NCI-H1092 (cell line): ENCODE measurements at regions not wholly inside any gene's neighbourhood (a gene's known extent, or its start where the extent isn't known, plus 50 kb on each side); places are given as distances from the start of the nearest gene placed in this dataset.

Source experiments
- DNase-seq: peaks from one replicate; lab custom pipeline; 2025; lab: John Stamatoyannopoulos, UW

DNA sequence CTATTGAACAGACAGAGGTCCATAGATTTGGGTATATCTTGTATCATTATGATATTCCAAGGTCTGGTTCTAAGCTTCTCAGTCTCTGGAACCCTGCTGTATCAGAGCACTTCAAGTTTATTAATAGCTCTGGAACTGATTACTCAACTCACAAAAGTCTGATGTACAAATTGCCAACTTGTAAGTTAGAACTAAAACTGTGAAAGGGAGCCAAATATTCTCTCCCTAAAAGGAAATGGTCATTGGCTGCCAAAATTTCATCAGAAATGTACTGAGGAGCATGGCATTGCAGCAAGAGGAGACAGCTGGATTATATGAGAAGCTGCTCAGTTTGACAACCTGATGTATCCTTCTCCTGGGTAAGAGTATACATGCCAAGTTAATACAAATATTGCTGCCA, 828.8 kb upstream of the SEL1L start:
- no peak for DNase-seq

DNA sequence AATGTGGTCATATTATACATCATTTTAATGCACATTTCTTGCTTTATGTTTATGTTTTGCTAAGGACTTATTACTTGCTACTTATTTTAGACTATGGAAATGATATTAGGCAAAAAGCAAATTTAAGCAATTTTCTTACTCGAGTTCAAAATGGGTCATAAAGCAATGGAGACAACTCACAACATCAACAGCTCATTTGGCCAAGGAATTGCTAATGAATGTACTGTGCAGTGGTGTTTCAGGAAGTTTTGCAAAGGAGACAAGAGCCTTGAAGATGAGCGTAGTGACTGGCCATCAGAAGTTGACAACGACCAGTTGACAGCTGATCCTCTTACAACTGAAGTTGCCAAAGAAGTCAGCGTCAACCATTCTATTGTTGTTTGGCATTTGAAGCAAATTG, 831.8 kb upstream of the SEL1L start:
- DNase-seq, result no peak

DNA sequence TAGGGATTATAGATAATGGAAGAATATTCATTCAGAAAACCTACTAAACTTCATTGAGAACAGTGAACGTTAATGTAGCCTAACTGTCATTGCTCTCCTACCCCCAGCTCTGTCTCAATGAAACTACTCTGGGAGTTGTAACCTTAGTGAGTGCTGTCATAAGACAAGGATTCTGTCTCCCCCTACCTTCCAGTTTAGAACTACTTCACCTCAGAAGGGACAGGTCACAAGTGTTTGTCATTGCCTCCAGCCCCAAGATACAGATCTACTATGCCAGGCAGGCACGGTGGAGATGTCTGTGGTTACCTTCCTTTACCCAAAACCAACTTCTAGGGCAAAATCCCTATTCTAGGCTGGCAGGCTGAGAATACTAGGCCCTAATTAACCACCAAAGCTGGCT, 833.1 kb upstream of the SEL1L start:
- no peak for DNase-seq

DNA sequence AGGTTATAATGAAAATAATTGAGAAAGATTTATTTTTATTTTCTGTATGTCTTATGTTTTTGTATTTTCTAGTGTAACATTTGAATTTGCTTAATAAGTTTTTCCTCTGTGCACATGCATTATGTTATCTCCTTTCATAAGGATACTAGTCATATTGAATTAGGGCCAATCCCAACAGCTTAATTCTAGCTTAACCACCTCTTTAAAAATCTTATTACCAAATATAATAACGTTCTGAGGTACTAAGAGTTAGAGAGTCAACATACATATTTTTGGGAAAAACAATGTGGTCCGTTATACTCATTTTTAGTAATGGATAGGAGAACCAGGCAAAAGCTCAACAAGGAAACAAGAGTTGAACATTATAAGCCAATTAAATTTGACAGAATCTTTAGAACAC, 845.6 kb upstream of the SEL1L start:
- DNase-seq, result no peak

DNA sequence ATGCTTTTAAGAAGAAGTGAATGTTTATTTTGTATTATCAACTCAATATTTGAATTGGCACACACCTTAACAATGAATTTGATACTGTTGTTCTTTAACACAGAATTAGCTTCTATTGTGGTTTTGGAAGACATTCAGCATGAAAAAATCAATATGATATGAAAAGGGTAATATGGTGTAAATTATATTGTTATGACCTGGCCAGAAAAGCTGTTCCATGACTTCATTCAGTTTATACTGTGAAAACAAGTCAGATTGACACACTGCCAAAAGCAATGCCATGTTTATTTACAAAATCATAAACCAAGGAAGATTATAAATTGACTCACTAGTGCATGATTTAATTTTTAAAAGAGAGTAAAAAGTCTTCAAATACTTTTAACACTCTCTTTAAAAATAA, 851.4 kb upstream of the SEL1L start:
- DNase-seq, result peak; percentile 67

DNA sequence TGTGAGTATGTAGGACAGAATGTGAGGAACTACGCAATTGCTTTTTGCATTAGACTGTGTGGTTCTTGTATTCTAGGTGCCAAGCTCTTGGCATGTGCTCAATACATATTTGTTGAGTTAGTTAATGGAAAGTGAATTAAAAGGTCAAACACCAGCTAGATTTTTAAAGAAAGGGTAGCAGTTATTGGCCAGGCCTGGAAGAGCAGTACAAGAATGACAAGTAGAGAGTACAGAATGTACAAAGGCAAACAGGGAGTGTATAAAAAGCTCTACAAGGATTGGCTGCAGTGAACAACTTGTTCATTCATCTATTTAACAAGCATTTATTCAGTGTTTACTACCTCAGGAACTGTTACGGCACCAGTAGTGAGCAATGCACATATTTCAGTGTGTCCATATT, 854.0 kb upstream of the SEL1L start:
- DNase-seq, result no peak

DNA sequence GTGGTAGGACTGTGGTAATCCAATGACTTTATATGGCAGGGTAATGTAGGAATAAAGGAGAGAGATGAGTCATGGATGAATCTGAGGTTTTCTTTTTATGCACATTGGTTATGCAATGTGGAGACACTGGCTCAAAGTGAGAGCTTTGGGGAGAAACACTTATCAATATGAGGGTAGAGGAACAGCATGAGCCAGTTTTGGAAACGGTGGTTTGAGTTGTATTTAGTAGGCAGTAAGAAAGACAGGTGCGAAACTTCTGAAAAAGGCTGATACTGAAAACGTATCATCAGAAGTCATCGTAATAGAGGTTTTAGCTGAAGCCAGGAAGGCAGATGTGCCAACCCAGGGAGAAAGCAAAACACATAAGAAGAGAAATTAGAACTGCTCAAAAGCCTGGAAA, 854.8 kb upstream of the SEL1L start:
- no peak for DNase-seq

DNA sequence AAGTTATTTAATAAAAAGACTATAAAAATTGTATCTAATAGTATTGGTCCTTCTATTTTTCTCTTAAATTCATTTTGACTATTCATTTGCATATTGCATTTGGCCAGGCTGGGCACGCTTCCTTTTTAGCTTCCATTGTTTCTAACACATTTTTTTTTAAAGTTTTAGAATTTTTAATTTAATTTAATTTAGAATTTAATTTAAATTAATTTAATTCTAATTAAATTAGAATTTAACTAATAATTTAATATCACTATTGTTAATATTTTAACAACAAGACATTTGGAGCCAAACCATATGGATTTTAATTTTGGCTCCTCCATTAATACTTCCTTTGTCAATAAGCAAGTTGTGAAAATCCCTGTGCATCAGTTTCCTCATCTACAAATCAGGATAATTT, 856.9 kb upstream of the SEL1L start:
- DNase-seq, result no peak

DNA sequence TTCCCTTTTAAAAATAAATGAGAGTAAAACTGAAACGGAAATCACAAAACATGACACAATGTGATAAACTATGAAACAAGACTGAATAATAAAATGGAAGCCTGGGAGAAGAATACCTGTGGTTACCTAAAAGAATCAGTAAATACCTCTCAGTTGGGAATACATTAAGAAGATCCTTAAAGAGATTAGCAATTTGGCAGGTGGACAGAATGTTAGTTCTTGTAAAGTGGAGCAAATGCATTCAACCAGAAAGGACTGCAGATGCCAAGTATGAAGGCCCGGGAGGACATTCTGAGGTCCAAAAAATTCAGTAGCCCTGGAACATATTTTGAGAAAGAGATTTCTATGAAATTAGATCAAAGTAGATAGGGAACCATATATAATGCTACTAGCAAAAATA, 861.3 kb upstream of the SEL1L start:
- DNase-seq, result no peak

DNA sequence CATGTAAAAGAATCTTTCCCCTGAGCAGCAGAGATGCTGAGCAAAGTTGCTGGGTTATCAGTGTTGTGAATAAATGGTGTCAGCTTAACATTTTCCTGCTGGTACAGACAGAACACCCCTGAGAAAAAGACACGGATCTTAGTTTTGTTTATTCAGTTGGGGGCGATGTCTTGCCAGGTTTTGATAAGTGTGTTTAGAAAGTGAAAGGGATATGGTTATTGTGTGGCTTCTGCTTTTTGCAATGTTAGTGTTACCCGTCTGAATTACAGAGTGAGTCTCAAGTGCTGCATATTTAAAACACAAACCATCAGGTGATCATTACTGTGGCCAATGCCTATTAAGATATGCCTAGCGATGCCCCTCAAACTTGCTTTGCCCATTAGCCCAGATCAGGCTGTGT, 864.6 kb upstream of the SEL1L start:
- DNase-seq, result no peak

DNA sequence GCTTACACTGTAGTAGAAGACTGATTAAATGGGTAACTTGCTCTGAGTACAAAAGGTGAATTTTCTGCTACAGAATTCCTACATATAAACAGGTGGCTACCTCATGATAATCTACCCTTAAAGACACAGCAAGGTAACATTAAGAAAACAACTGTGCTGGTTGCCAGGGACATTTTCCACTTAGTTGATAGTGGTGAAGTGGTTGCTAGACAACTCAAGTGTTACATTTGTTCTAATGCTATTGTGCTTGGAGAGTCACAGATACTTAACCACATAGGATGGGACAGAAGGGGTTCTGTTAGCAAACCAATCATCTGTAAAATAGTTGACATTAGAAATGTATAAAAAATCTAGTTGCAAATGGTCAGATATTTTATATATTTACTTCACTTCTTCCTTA, 870.3 kb upstream of the SEL1L start:
- DNase-seq, result peak; percentile 10

DNA sequence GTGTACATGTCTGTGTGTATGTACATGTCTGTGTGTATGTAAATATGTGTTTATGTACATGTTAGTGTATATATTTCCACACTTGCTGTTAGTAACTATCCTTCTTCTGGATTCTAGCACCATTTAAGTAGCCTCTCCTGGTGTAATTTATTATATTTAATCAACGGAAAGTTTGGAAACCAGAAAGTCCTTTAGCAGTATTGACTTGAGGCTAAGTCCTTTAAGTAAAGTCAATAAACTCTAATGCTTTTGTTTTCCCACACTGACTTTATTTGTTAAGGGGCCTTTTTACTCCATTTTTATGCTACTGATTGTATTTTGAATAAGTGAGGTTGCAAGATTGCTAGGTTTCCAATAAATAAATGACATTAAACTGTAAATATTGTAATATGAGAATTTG, 876.4 kb upstream of the SEL1L start:
- DNase-seq, result no peak

DNA sequence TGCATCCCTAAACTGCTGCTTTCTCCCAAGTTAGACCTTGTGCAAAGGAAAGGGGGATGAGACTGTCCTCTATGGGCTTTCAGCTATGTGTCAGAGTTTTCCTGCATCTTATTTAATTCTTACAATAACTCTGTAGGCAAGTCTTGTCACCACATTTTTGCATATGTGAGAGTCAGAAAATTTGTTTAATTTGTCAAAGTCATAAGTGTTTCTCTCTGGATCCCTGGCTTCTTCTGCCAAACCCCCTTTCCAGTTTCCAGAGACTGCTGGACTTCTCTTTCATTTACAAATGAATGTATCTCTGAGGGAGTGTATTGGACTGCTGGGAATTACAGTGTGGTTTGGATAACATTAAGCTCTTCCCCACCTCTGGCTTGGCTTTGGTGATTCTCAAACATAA, 877.6 kb upstream of the SEL1L start:
- DNase-seq, result no peak

DNA sequence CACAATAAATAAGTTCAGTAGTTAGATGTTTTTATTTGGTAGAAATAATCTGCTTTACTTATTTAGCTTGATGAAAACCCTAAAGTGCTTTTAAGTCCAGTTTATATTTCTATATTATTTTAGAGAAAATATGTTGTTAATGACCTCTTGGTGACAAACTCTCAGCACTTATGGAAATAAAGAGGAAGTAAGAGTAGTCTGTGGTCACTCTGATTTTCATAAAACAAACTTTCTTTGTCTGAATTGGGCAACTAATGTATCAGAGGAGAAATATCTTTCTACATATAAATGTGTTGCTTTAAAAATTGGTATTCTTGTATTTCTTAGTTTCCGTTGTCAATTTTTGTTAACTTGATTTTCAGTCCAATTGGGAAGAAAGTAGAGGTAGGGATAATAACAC, 878.9 kb upstream of the SEL1L start:
- DNase-seq, result no peak

DNA sequence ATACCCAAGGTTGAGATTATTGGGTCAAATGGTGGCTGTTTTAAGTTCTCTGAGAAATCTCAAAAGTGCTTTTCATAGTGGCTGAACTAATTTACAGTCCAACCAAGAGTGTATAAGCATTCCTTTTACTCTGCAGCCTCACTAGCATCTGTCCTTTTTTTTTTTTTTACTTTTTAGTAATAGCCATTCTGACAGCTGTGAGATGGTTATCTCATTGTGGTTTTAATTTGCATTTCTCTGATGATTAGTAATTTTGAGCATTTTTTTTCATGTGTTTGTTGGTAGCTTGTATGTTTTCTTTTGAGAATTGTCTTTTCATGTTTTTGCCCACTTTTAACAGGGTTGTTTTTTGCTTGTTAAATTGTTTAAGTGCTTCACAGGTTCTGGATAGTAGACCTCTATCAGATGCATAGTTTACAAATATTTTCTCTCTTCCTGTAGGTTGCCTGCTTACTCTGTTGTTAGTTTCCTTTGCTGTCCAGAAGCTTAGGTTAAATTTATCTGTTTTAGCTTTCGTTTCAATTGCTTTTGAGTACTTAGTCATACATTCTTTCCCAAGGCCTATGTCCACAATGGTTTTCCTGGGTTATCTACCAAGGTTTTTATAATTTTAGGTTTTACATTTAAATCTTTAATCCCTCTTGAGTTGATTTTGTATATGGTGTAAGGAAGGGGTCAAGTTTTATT, 881.3 kb upstream of the SEL1L start:
- DNase-seq, result no peak

DNA sequence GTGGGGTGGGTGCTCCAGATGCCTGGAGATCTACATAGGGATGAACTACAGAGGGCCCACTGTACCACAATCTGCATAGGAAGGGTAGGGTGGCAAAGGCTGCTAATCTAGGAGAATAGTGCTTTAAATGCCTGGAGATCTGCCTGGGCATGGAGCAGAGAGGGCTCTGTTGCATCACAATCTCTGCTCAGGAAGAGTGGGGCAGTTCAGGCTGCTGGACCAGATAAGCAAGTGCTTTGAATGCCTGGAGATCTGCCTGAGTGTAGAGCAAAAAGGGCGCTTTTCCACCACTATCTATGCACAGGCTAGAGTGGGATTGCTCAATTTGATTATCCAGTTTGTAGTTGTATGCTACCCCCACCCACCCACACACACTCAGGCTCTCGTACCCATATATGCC, 886.3 kb upstream of the SEL1L start:
- no peak for DNase-seq

DNA sequence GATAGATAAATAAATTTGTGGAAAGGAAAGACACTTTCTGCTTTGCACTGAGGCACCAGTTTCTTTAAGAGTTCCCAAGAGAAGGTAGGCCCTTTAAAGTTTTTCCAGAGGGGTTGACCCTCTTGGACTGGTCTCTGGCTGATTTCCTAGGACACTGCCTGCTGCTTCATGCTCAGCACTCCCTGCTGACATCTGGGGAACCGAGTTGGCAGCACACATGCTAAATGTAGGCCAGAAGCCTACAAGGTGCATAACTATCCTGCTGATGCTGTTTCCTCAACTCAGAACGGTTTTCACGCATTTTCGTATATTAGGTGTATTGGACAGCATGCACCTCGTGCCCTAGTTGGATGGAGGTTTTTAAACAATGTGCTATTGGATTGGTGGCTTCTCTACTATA, 887.2 kb upstream of the SEL1L start:
- DNase-seq, result no peak

DNA sequence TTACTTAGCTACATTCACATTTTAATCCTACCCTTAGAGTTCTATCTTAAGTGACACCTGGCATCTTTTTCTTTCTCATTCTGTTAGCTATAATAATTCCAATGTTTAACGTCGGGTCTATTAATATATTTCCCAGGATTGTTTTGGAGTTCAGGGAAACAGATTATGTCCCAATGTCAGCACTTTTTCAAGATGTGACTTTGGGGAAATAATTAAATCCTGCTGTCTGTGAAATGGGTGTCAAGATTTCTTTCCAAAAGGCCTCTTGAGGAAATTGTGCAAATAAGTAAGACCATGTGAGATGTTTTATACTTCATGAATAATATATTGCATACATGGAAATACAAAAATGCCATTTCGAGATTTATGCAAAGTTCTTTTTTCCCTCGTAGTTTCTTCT, 887.6 kb upstream of the SEL1L start:
- DNase-seq, result no peak

DNA sequence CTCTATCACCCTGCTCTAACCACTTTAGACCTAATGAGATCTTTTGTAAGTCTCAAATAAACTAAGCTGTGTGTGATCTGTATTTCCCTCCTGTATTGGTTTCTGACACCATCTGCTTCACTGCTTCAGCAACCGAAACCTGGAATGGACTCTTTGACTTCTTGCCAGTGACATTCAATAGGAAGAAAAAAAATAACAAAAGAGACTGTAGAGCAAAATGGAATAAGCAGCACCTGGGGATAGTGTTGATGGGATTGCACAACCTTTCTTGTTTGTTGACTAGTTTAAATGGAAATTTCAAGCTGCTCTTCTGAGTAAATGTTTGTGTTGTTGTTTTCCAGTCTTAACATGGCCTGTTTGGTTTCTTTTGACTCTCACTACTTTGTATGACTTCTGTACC, 888.6 kb upstream of the SEL1L start:
- DNase-seq, result peak; percentile 77

DNA sequence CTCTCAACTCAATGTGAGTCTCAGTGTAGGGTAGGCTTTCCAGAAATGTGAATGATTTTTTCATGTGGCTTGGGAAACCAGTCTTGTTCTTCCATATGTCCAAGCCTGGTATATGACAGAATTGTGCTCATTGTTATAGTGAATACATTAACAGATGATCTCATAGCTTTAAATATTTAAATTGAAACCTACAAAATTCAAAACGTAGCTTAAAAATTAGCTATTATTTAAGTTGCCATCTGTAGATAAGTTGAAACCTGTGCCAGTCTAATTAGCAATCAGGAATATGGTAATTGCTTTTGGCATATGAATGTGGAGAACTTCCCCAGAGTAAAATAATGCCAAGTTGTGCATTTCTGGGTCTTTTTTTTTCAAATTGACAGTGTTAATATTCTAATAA, 891.6 kb upstream of the SEL1L start:
- DNase-seq, result no peak

DNA sequence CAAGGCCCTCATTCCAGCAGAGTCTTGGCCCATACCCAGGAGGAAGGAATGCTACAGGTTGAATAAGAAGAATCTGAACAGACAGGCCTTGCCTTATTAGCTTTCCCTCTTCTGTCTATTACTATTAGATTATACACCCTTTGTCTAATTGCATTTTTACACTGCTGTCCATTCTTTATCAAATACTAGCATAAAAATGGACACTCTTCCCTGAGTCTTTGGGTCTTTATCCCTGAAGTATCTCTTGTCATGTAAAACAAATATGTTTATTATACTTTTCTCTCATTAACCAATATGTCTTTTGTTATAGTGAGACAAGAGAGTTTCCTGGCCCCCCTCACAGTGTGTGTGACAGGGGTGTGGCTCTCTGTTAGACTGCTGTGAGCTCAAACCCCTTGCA, 897.4 kb upstream of the SEL1L start:
- no peak for DNase-seq

DNA sequence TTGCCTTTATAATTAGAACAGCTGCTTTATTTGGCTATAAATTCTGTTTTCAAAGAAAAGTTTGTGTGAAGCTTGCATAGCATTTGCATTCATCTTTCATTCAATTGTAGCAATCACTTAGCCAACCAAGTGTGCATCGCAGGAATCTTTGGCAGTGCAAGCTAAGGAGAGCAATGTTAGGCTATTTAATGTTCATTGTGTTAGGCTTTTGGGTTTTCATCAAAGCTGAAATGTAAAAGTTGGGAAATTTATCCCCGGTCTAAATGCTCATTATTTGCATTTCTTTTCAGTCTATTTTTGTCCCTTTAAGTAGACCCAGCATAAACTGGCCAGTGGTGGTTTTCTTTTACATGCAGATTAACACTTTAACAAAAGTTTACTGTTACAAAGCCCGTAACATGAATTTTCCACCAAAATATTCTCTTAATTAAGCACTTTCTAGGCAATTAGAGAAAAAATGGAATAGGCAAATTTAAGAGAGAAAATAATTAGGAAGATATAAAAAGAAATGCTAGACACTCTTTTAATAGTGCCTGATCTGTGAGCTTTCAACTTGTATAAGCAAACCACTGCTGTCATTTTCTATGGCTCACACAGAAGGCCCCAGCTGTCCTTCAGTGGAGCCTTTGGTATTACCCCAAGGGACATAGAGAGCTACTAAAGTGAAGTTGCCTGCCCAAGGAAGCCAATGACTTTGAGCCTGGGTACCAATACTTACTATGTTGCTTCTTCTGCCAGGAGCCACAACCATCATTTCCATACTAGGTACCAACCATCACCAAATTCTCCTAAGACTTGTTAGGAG, 898.9 kb upstream of the SEL1L start:
- DNase-seq, result no peak

DNA sequence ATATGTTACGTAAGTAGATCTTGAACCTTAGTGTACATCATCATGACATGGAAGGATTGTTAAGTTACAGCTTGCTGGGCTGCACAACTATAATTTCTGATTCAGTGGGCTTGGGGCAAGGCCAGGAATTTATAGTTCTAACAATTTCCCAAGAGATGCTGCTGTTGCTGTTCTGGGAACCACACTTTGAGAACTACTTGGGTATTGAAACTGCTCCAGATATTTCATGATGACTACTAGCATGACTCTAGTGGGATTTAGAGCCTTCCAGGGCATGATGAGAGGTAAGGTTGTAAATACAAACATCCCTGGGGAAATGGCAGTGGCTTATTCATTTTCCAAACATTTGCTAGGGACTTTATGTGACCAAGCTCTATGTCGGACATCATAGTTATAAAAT, 904.8 kb upstream of the SEL1L start:
- no peak for DNase-seq

DNA sequence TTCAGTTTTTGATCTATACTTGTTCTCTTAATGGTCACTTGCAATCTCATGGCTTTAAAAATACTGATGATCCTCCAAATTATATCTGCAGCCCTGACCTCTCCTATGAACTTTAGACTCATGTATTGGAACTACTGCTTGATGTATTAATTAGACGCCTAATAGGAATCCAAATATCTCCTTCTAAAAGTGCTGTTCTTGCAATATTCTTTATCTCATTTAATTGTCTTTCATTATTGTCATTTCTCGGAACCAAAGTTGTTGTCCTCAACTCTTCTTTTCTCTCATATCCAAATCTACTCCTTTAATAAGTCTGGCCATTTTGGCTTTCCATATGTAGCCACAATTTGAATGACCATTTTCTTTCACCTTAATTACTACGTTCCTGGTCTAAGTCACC, 907.6 kb upstream of the SEL1L start:
- DNase-seq, result no peak
